Erythroblast (primary cell): ENCODE measurements at regions not wholly inside any gene's neighbourhood (a gene's known extent, or its start where the extent isn't known, plus 50 kb on each side); places are given as distances from the start of the nearest gene placed in this dataset.

ENCODE experiments used
- GATA1 ChIP-seq: IDR thresholded peaks from 2 replicates; pipeline ENCODE4 v1.6.1; 2011; ENCODE audit warnings: low read depth, mild to moderate bottlenecking, control low read depth, low read length, moderate library complexity
- POLR2A ChIP-seq: IDR thresholded peaks from 2 replicates; pipeline ENCODE4 v1.6.1; 2011; ENCODE audit warnings: mild to moderate bottlenecking, low read length

GRCh38 chr22:47619631-47620030 lies 857.2 kb downstream of the TBC1D22A start:
- TF ChIP-seq POLR2A: no peak
- no peak for TF ChIP-seq GATA1
